ENCODE measurements at regions not wholly inside any gene's neighbourhood (a gene's known extent, or its start where the extent isn't known, plus 50 kb on each side); places are given as distances from the start of the nearest gene placed in this dataset.

DNA sequence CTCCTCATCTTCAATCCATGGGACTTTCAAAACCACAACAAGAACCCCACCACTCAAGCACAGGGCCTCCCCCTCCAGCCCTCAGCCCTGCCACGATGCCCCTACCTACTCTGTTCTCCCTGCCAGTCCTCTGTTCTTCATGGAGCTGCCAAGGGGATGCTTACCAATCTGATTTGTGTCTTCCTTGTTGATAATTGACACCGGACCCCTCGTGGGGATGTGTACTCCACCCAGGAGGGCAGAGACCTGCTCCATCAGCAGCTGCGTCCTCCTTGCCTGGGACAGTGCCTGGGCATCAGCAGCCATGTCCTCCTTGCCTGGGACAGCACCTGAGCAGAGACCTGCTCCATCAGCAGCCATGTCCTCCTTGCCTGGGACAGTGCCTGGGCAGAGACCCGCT lies 1489.2 kb downstream of the TBC1D22A start:
- TF ChIP-seq, protein P1, sequence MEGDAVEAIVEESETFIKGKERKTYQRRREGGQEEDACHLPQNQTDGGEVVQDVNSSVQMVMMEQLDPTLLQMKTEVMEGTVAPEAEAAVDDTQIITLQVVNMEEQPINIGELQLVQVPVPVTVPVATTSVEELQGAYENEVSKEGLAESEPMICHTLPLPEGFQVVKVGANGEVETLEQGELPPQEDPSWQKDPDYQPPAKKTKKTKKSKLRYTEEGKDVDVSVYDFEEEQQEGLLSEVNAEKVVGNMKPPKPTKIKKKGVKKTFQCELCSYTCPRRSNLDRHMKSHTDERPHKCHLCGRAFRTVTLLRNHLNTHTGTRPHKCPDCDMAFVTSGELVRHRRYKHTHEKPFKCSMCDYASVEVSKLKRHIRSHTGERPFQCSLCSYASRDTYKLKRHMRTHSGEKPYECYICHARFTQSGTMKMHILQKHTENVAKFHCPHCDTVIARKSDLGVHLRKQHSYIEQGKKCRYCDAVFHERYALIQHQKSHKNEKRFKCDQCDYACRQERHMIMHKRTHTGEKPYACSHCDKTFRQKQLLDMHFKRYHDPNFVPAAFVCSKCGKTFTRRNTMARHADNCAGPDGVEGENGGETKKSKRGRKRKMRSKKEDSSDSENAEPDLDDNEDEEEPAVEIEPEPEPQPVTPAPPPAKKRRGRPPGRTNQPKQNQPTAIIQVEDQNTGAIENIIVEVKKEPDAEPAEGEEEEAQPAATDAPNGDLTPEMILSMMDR (IDR thresholded peaks at IDR 0.05; ENCODE audit: low read length) = no peak
- no peak for TF ChIP-seq EZH2phosphoT487 (IDR thresholded peaks at IDR 0.05; ENCODE audit: low read length)

Data from MM.1S (cell line).